NB4 (cell line): ENCODE measurements at regions not wholly inside any gene's neighbourhood (a gene's known extent, or its start where the extent isn't known, plus 50 kb on each side); places are given as distances from the start of the nearest gene placed in this dataset.

Experiments used
- CTCF ChIP-seq: IDR thresholded peaks from one replicate; pipeline ENCODE4 v1.5.1; 2012; ENCODE audit warnings: low read depth, low read length
- MYC ChIP-seq: IDR thresholded peaks from 2 replicates; pipeline ENCODE4 v1.6.1; 2011; ENCODE audit warnings: low read depth, low read length

- TF ChIP-seq CTCF, result no peak
- TF ChIP-seq MYC, result no peak
Observed at GRCh38 chr19:29442094-29442493, 83.7 kb upstream of the VSTM2B start.
